Activated T-cell treated with anti-CD3 and anti-CD28 coated beads, Interleukin-2, amount 50 U/mL, for 4 hours (primary cell): ENCODE measurements at regions not wholly inside any gene's neighbourhood (a gene's known extent, or its start where the extent isn't known, plus 50 kb on each side); places are given as distances from the start of the nearest gene placed in this dataset.

Experiments used
- ATAC-seq, 2 donors: fragments of 200-7000 bp; cut with Tn5 transposase; one replicate each; pipeline ENCODE4 v1.10.0; 2021
- DNase-seq: peaks from one replicate; pipeline ENCODE4 v3.0.0-alpha.2; 2020
- H3K27me3 Mint-ChIP-seq: one replicate; pipeline ENCODE4 v1.8.0; 2021; ENCODE audit warnings: low read depth, mixed read lengths
- H3K36me3 Mint-ChIP-seq: one replicate; pipeline ENCODE4 v1.8.0; 2022; ENCODE audit warnings: mixed read lengths; ENCODE audit not compliant: insufficient read depth
- H3K4me1 Mint-ChIP-seq: one replicate; pipeline ENCODE4 v1.8.0; 2021; ENCODE audit warnings: low read depth, mixed read lengths
- H3K4me3 Mint-ChIP-seq: one replicate; pipeline ENCODE4 v1.8.0; 2021; ENCODE audit warnings: mild to moderate bottlenecking, moderate library complexity, mixed read lengths
- H3K9me3 Mint-ChIP-seq: one replicate; pipeline ENCODE4 v1.8.0; 2021; ENCODE audit warnings: mixed read lengths

DNA sequence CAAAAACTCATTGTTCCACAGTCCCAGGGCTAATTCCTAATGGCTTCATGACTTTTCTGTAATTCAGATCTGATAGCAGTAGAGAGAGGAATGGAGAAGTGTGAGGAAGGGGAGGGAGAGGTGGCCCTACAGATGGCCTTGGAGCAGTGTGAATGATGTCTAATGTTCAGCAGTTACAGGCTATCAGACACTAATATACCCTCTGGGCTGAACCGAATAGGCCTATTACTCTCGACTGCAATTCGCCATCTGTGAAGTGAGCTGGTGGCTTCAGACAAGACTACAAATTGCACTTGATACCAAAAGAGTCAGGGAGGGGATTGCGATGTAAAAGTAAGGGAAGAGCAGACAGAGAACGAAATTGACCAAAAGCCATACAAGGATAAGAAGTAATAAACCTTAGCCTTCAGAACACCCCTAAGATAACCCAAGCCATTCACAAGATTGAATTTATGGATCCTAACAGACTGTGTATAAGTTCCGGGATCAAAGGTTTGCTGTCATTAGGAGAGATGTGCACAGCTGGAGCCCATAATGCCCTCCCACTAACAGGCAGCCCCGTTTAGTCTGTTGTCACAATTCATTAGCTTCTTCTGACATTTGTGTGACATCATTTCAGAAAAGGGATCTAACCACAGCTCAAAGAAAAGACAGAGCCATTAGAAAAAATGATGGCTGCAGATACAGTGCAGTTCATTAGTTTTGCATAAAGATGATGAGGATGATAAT lies 642.4 kb upstream of the API5 start:
- no peaks in the 10 kb centered on the region for H3K4me1 Mint-ChIP-seq
- H3K4me3 Mint-ChIP-seq, result no peak overlapping the region

GRCh38 chr11:42674436-42674835 lies 637.4 kb upstream of the API5 start:
- no peaks in the 10 kb centered on the region for H3K4me1 Mint-ChIP-seq
- ATAC-seq, result no peak
- H3K27me3 Mint-ChIP-seq, result no peaks in the 10 kb centered on the region
- H3K4me3 Mint-ChIP-seq, result no peak overlapping the region
- DNase-seq, result no peak
- H3K36me3 Mint-ChIP-seq, result no peaks in the 10 kb centered on the region
- H3K9me3 Mint-ChIP-seq, result peaks cover 8% of the 10 kb centered on the region

More for the DNA sequence above, 642.4 kb upstream of the API5 start:
- Mint-ChIP-seq H3K36me3 (no peaks in the 10 kb centered on the region), H3K27me3 (no peaks in the 10 kb centered on the region), H3K9me3 (peaks cover 12% of the 10 kb centered on the region)
- ATAC-seq (no peak), DNase-seq (no peak)

GRCh38 chr11:42707541-42707940 lies 604.3 kb upstream of the API5 start:
- peaks cover 3% of the 10 kb centered on the region for H3K9me3 Mint-ChIP-seq
- ATAC-seq (no peak), DNase-seq (no peak)
- H3K27me3 Mint-ChIP-seq, result no peaks in the 10 kb centered on the region
- no peak overlapping the region for H3K4me3 Mint-ChIP-seq
- H3K4me1 Mint-ChIP-seq, result no peaks in the 10 kb centered on the region
- H3K36me3 Mint-ChIP-seq, result no peaks in the 10 kb centered on the region

DNA sequence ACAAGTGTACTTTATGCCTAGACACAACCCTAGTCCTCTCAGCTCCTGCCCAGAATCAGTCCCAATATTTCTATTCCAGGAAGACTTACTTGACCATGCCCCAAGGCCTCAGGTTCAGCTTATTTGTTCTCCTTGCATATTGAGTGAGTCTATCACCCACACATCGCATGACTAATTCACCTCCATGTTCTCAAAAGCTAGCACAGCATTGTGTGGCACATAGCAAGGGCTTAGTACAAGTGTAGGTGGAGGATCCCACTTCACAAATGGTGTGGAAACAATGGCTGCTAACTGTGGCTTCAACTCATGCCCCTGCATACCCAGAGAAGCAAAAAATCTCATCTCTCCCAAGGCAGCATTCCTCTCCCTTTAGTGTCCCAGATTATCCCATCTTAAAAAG lies 602.6 kb upstream of the API5 start:
- Mint-ChIP-seq H3K36me3 (no peaks in the 10 kb centered on the region), H3K4me3 (no peak overlapping the region)

DNA sequence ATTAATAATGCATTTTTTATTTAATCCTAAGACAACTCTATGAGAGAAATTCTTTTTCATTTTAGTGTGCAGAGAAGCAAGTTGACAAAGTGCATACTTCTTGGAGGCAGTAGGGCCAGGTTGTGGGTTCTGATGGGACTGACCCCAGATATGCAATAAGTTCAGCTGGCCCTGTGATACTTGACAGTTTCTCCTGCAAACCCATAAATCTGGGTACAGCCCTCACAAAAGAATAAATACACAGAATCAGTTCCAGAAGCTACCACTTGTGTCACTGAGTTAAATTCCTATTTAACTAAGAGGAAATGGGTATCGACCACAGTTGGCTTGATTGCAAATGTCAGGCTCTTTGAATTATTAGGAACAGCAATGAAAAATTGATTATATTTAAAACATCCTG lies 598.5 kb upstream of the API5 start:
- H3K9me3 Mint-ChIP-seq, result peaks cover 4% of the 10 kb centered on the region
- H3K4me1 Mint-ChIP-seq, result no peaks in the 10 kb centered on the region
- H3K27me3 Mint-ChIP-seq, result no peaks in the 10 kb centered on the region
- no peak for ATAC-seq
- no peak for DNase-seq
- no peak overlapping the region for H3K4me3 Mint-ChIP-seq
- no peaks in the 10 kb centered on the region for H3K36me3 Mint-ChIP-seq

More for the DNA sequence above, 602.6 kb upstream of the API5 start:
- H3K4me1 Mint-ChIP-seq, result no peaks in the 10 kb centered on the region
- no peaks in the 10 kb centered on the region for H3K27me3 Mint-ChIP-seq
- DNase-seq (no peak), ATAC-seq (no peak)
- H3K9me3 Mint-ChIP-seq, result peaks cover 3% of the 10 kb centered on the region

GRCh38 chr11:42713753-42714152 lies 598.0 kb upstream of the API5 start:
- no peak overlapping the region for H3K4me3 Mint-ChIP-seq
- no peaks in the 10 kb centered on the region for H3K27me3 Mint-ChIP-seq
- no peaks in the 10 kb centered on the region for H3K36me3 Mint-ChIP-seq
- DNase-seq (no peak), ATAC-seq (no peak)
- H3K4me1 Mint-ChIP-seq, result no peaks in the 10 kb centered on the region
- peaks cover 7% of the 10 kb centered on the region for H3K9me3 Mint-ChIP-seq

DNA sequence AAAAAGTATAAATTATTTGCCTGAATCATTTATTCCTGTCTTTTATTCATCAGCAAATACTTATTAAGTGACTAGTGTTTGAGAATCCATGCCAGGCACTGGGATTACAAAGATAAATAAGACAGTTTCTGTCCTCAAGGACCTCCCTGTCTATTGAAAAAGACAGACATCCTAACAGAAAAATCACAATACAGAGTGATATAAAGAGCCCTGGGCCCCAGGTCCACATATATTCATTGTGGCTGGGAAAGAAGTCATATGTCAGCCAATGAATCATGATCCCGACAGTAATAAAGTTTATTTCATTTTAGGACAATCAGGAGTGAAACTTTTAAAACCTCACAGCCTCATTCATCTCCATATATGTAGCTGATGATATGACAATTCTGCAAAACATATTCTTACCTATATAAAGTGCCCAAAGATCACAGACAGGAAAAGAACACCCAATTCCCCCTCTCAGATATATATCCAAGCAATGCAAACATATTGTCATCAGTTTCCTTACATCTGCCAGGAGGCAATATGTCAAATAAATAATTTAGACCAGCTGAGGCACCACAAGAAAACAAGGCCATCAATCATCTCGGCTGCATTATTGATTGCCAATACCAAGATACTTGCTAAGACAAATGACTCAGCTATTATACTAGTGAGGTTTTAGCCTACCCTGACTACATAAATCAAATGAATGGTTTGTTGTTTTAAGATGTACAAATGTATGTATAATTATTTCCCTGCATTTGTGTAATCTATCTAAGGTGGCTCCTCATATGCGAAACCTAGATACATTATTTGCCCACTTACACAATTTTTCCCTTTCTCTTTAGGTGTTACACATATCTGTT lies 590.9 kb upstream of the API5 start:
- H3K4me1 Mint-ChIP-seq, result no peaks in the 10 kb centered on the region
- H3K36me3 Mint-ChIP-seq, result no peaks in the 10 kb centered on the region
- H3K9me3 Mint-ChIP-seq, result peaks cover 29% of the 10 kb centered on the region
- ATAC-seq (no peak), DNase-seq (no peak)
- no peaks in the 10 kb centered on the region for H3K27me3 Mint-ChIP-seq
- no peak overlapping the region for H3K4me3 Mint-ChIP-seq

DNA sequence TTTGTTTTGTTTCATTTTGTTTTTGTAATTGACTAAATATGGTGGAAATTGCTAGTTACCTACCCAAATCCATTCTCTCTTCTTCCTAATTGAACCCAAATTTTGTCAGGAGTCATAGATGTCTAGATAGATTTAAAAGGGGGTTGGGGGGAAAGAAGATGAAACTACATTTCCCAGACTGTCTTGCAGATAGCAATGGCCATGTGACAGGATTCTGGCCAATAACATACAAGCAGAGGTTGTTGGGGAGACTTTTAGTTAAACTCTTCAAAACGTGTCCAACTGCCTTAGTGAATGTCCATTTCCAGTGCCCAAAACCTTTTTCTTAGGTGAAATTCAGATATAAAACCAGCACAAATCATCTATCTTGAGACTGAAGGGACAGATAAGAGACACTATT lies 583.9 kb upstream of the API5 start:
- Mint-ChIP-seq H3K9me3 (peaks cover 8% of the 10 kb centered on the region), H3K4me3 (no peak overlapping the region), H3K4me1 (no peaks in the 10 kb centered on the region), H3K27me3 (no peaks in the 10 kb centered on the region), H3K36me3 (no peaks in the 10 kb centered on the region)
- ATAC-seq (no peak), DNase-seq (no peak)

DNA sequence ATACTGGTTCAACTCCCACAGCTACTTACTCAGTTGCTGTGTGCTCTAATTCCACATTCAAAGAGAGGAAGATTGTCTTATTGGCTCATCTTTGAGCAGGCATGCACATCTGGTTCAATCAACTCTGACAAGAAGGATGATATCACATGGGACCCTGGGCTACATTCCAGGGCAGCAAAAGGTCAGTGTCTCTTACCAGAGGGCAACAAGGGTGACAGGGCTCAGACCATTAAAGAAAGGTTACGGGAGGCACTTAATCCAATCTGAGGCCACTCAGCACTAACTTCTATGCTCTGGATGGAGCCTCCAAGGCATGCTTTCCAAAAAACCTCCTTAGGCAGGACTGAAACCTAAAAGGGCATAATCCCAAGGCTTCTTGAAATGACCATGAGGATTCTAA lies 549.4 kb upstream of the API5 start:
- H3K27me3 Mint-ChIP-seq, result no peaks in the 10 kb centered on the region
- no peak overlapping the region for H3K4me3 Mint-ChIP-seq
- DNase-seq (no peak), ATAC-seq (no peak)
- H3K4me1 Mint-ChIP-seq, result no peaks in the 10 kb centered on the region
- no peaks in the 10 kb centered on the region for H3K9me3 Mint-ChIP-seq
- no peaks in the 10 kb centered on the region for H3K36me3 Mint-ChIP-seq

- Mint-ChIP-seq H3K36me3 (no peaks in the 10 kb centered on the region), H3K27me3 (no peaks in the 10 kb centered on the region)
- ATAC-seq, result no peak
These were observed 546.9 kb upstream of the API5 start for GRCh38 chr11:42764936-42765335.

DNA sequence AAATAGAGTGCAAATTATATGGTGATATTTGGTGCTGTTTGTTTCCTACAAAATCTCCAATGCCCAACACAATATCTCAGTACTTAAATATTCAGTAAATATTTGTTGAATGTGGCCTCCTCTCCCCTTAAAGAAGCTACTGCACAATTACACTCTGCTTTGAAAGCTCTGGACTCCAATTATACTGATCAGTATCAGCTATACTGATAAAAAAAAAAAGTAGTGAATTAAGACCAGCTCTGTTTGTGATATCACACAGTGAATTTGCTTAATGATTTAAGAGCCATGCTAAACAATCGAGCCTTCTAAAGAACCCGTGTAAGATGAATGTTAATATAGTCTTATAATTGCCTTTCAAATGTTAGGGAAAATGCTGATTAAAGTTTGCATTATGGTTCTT lies 543.2 kb upstream of the API5 start:
- no peak for ATAC-seq
- Mint-ChIP-seq H3K4me1 (no peaks in the 10 kb centered on the region), H3K4me3 (no peak overlapping the region), H3K27me3 (no peaks in the 10 kb centered on the region), H3K9me3 (no peaks in the 10 kb centered on the region), H3K36me3 (no peaks in the 10 kb centered on the region)
- no peak for DNase-seq

More at GRCh38 chr11:42764936-42765335, 546.9 kb upstream of the API5 start:
- Mint-ChIP-seq H3K4me3 (no peak overlapping the region), H3K9me3 (no peaks in the 10 kb centered on the region), H3K4me1 (no peaks in the 10 kb centered on the region)
- DNase-seq, result no peak

DNA sequence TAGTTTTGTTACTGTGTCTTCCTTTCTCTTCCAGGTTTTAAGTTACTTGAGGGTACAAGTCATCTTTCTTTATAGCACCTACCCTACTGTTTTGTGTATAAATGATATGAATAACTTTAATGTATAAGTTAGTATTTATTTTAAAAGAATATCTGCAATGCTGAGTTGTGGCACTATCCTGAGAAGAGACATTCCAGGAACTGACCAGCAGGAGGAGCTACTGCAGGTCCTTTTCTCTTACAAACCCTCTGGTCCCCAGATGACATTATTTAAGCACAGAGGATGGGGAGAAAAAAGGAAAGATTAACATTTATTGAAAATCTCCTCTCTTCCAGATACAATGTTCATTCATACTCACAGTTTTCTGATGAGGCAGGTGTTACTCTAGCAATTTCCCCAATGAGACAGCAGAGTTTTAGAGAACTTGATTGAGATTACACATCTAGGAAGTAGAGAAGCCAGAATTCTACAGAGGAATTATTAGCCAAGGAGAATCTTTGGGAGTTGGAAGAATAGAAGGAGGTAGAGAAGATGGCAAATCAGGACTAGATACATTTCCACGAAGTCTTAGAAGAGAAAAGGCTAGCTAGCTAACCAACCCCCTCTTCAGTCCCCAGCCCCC lies 541.2 kb upstream of the API5 start:
- no peak for ATAC-seq
- H3K27me3 Mint-ChIP-seq, result no peaks in the 10 kb centered on the region
- no peak for DNase-seq
- H3K9me3 Mint-ChIP-seq, result no peaks in the 10 kb centered on the region
- H3K4me1 Mint-ChIP-seq, result no peaks in the 10 kb centered on the region
- no peaks in the 10 kb centered on the region for H3K36me3 Mint-ChIP-seq
- no peak overlapping the region for H3K4me3 Mint-ChIP-seq

GRCh38 chr11:42772886-42773285 lies 538.9 kb upstream of the API5 start:
- Mint-ChIP-seq H3K36me3 (no peaks in the 10 kb centered on the region), H3K9me3 (no peaks in the 10 kb centered on the region), H3K4me3 (no peak overlapping the region), H3K27me3 (no peaks in the 10 kb centered on the region), H3K4me1 (no peaks in the 10 kb centered on the region)
- ATAC-seq, result no peak
- no peak for DNase-seq

DNA sequence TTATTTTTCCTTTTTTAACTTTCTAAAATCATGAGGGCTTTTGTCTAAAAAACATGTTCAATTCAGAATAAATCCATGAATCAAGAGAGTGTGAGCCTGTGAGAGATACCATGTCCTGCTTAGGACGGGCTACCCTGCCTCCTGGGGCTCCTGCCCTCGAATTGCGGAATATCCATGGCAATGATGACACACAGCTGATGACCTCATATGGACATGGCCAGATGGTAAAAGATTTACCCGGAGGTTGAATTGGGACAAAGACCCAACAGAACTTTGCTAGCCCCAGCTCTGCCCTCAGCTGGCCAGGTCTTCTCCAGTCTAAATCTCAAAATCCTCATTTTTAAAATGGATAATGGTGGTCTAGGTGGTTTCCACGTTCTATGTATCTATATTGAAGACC lies 538.1 kb upstream of the API5 start:
- Mint-ChIP-seq H3K9me3 (no peaks in the 10 kb centered on the region), H3K36me3 (no peaks in the 10 kb centered on the region), H3K27me3 (no peaks in the 10 kb centered on the region), H3K4me1 (no peaks in the 10 kb centered on the region), H3K4me3 (no peak overlapping the region)
- DNase-seq, result no peak
- ATAC-seq, result no peak

DNA sequence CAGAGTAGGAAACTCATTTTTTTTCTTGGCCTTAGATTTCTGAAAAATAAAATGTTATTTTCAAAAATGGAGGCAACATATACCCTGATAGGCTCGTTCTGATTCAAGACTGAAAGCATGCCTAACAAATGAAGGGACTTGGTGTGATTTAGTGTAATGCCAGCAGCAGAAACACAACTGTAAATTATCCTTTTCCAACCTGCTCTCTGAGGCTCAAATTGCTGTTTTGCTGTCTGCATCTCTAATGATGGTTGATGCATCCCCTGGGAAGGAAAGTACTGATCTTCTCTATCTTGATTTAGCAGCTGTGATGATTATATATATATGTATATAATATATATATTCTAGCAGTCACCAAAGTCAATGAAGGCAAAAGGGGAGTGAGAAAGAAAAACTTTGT lies 537.2 kb upstream of the API5 start:
- DNase-seq (no peak), ATAC-seq (no peak)
- no peak overlapping the region for H3K4me3 Mint-ChIP-seq
- no peaks in the 10 kb centered on the region for H3K36me3 Mint-ChIP-seq
- no peaks in the 10 kb centered on the region for H3K4me1 Mint-ChIP-seq
- no peaks in the 10 kb centered on the region for H3K9me3 Mint-ChIP-seq
- no peaks in the 10 kb centered on the region for H3K27me3 Mint-ChIP-seq
